Calu3 (cell line): ENCODE measurements at regions not wholly inside any gene's neighbourhood (a gene's known extent, or its start where the extent isn't known, plus 50 kb on each side); places are given as distances from the start of the nearest gene placed in this dataset.

ENCODE experiments used
- BruUV-seq: library from RNA; stranded (reverse); fragments of 400-500 nt; replicated peaks from 2 replicates; lab custom pipeline; 2021; lab: Mats Ljungman, UMichigan
- CTCF ChIA-PET: fragments of 300-600 bp; sonication (Branson Sonifier 250); formaldehyde crosslinking; loops from one replicate; lab custom pipeline; 2022; ENCODE audit warnings: antibody characterized with exemption; lab: Charles Lee
- DNase-seq: peaks from one replicate; pipeline ENCODE4 v3.0.0; 2022
- H3K27ac Mint-ChIP-seq: one replicate; pipeline ENCODE4 v1.8.0; 2022; ENCODE audit warnings: mixed read lengths; ENCODE audit not compliant: unreplicated experiment
- H3K27me3 Mint-ChIP-seq: one replicate; pipeline ENCODE4 v1.8.0; 2022; ENCODE audit warnings: mixed read lengths; ENCODE audit not compliant: unreplicated experiment
- H3K36me3 Mint-ChIP-seq: one replicate; pipeline ENCODE4 v1.8.0; 2022; ENCODE audit warnings: mild to moderate bottlenecking, moderate library complexity, mixed read lengths; ENCODE audit not compliant: insufficient read depth, unreplicated experiment
- H3K4me1 Mint-ChIP-seq: one replicate; pipeline ENCODE4 v1.8.0; 2022; ENCODE audit warnings: mild to moderate bottlenecking, low read depth, mixed read lengths; ENCODE audit not compliant: unreplicated experiment
- H3K4me3 Mint-ChIP-seq: one replicate; pipeline ENCODE4 v1.8.0; 2022; ENCODE audit warnings: mild to moderate bottlenecking, low read depth, moderate library complexity, mixed read lengths; ENCODE audit not compliant: unreplicated experiment
- H3K9me3 Mint-ChIP-seq: one replicate; pipeline ENCODE4 v1.8.0; 2022; ENCODE audit warnings: low read depth, mixed read lengths; ENCODE audit not compliant: unreplicated experiment
- intact Hi-C: fragments of 100-400 bp; cut with micrococcal nuclease; formaldehyde crosslinking; loops from one replicate; pipeline ENCODE4 v1.10.0; 2022; ENCODE audit not compliant: unreplicated experiment
- TF ChIP-seq, protein P1 (sequence below): fragments of 200-600 bp; IDR thresholded peaks from one replicate; pipeline ENCODE4 v1.8.0; 2022; ENCODE audit warnings: antibody characterized with exemption; ENCODE audit not compliant: unreplicated experiment

DNA sequence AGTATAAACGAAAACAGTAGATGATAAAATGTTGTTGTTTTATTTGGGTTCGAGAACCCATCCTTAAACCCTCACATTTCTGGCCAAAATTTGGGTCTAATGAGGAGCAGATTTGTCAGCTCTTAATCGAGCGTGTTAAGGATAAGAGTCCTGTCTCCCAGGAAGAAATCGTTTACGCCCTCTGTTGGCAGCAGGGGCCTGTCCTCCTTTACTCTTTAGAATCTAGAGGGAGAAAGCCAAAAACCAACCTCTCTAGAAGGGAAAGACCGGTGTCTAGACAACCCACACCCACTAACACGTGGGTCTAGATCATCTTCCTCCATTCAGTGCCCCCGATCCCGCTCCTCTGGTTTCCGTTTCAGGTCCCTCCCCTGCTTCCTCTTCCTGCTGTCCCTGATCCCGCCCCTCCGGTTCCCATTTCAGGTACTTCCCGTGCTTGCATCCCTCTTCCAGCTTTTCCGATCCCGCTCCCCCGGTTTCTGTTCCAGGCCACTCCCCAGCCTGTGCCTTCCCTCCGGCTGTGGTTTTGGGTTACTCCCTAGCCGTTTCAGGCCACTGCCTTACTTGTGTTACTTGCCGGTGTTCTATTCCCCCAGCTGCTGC lies 339.1 kb downstream of the PAPSS1 start:
- no TSS peak for BruUV-seq
- no peaks in the 10 kb centered on the region for H3K4me1 Mint-ChIP-seq

GRCh38 chr4:107380190-107380589 lies 339.8 kb downstream of the PAPSS1 start:
- Mint-ChIP-seq H3K4me1 (no peaks in the 10 kb centered on the region), H3K27me3 (no peaks in the 10 kb centered on the region), H3K27ac (no peak overlapping the region), H3K9me3 (peaks cover 3% of the 10 kb centered on the region), H3K36me3 (no peaks in the 10 kb centered on the region), H3K4me3 (no peak overlapping the region)
- intact Hi-C loops: no loop called here
- TF ChIP-seq, protein P1, sequence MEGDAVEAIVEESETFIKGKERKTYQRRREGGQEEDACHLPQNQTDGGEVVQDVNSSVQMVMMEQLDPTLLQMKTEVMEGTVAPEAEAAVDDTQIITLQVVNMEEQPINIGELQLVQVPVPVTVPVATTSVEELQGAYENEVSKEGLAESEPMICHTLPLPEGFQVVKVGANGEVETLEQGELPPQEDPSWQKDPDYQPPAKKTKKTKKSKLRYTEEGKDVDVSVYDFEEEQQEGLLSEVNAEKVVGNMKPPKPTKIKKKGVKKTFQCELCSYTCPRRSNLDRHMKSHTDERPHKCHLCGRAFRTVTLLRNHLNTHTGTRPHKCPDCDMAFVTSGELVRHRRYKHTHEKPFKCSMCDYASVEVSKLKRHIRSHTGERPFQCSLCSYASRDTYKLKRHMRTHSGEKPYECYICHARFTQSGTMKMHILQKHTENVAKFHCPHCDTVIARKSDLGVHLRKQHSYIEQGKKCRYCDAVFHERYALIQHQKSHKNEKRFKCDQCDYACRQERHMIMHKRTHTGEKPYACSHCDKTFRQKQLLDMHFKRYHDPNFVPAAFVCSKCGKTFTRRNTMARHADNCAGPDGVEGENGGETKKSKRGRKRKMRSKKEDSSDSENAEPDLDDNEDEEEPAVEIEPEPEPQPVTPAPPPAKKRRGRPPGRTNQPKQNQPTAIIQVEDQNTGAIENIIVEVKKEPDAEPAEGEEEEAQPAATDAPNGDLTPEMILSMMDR: no peak
- DNase-seq: no peak
- CTCF ChIA-PET: no interaction called here
- no TSS peak for BruUV-seq

More for the DNA sequence above, 339.1 kb downstream of the PAPSS1 start:
- CTCF ChIA-PET: no interaction called here
- intact Hi-C loops: no loop called here
- H3K27ac Mint-ChIP-seq: no peak overlapping the region
- TF ChIP-seq, protein P1: no peak
- H3K36me3 Mint-ChIP-seq: no peaks in the 10 kb centered on the region
- no peaks in the 10 kb centered on the region for H3K27me3 Mint-ChIP-seq
- no peak for DNase-seq
- H3K9me3 Mint-ChIP-seq: peaks cover 3% of the 10 kb centered on the region
- no peak overlapping the region for H3K4me3 Mint-ChIP-seq

DNA sequence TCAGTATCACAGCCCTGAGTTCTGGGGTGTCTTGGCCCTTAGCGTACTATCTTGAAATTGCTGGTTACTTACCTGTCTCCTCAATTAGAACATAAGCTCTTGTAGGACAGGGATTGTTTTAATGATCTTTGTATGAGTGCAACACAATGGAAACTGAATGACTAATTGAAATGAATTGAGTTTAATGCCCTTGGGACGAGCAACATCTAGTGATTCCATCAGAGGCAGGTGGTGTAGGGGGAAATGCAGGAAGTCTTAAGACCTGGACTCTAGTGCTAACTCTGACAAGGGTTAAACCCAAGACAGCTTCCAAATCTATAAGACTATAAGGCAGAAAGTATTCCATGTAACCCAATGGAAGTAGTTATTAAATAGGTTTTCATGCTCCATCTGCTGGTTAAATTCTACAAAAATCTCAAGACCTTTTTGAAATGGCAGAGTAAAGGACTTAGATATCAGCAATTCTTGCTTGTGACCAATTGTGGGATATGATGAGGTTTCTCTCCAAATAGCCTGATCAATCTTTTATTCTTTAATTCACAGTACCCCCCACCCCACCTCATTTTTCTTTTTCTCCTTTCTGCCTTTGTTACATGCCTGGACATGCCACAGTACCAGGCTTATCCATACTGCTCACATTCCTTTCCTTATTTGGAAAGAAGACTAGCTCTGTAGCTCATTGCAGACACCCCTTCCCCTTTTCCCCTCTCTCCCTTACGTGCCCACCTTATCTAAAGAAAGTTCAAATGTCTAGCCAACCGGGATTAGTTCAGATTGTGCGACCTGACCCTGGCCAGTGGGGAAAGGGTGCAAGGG lies 340.8 kb downstream of the PAPSS1 start:
- H3K9me3 Mint-ChIP-seq: peaks cover 3% of the 10 kb centered on the region
- intact Hi-C loops: loop anchor here (1.0 to 10.0 kb wide), 3 partner anchors 194 to 324 kb away; no protein-coding TSS in a partner anchor
- no peak overlapping the region for H3K27ac Mint-ChIP-seq
- no peaks in the 10 kb centered on the region for H3K27me3 Mint-ChIP-seq
- H3K4me1 Mint-ChIP-seq: no peaks in the 10 kb centered on the region
- BruUV-seq: no TSS peak
- no peak for DNase-seq
- CTCF ChIA-PET: no interaction called here
- no peaks in the 10 kb centered on the region for H3K36me3 Mint-ChIP-seq
- TF ChIP-seq, protein P1: no peak
- H3K4me3 Mint-ChIP-seq: no peak overlapping the region

- intact Hi-C loops: loop anchor here (10.0 kb wide), 2 partner anchors 191 to 321 kb away; no protein-coding TSS in a partner anchor
- Mint-ChIP-seq H3K4me3 (no peak overlapping the region), H3K27ac (no peak overlapping the region), H3K9me3 (peaks cover 6% of the 10 kb centered on the region), H3K36me3 (no peaks in the 10 kb centered on the region), H3K4me1 (no peaks in the 10 kb centered on the region), H3K27me3 (no peaks in the 10 kb centered on the region)
- TF ChIP-seq, protein P1: no peak
- CTCF ChIA-PET: no interaction called here
- BruUV-seq: no TSS peak
- no peak for DNase-seq
These were observed 340.2 kb upstream of the DKK2 start for GRCh38 chr4:107376293-107376692.
